ENCODE measurements at regions not wholly inside any gene's neighbourhood (a gene's known extent, or its start where the extent isn't known, plus 50 kb on each side); places are given as distances from the start of the nearest gene placed in this dataset.

DNA sequence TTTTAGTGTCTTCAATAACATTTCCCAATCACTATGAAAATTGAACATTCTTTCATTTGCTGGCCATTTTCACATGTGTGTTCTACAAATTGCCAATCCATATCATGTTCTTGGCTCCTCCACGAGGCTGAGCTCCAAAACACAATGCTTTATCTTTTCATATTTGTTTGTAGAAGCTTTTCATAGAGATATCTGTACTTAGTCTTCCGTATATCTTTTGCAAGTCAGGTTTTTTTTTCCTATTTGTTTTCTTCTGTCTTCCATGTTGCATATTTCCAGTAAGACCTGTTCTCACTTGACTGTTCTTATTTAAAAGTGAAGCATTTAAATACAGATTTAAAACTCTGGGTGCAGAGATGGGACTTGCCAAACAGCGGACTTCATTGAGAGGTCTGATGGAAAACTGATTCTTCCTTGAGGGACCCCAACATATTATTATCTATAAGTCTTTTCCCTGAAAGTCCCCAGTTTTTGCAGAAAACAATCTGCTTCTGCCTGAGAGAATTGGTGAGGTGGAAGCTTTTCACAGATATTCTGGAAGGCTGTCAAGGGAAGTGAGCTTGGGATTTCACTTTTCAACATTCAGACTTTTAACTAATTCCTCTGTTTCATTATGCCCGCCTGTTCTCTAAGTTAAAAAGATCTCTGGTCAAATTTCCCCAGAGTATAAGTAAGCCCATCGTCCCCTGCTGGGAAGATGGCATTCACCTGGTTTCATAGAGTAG, 77.8 kb upstream of the KCNMB2 start:
- Mint-ChIP-seq H3K4me3 (ENCODE audit: low read depth) (no peak overlapping the region), H3K27ac (no peak overlapping the region), H3K9me3 (no peaks in the 10 kb centered on the region), H3K27me3 (ENCODE audit: low read depth) (no peaks in the 10 kb centered on the region), H3K36me3 (ENCODE audit: low read depth) (no peaks in the 10 kb centered on the region), H3K4me1 (ENCODE audit: low read depth) (no peaks in the 10 kb centered on the region)
- intact Hi-C loops (cut with micrococcal nuclease), result no loop called here
- DNase-seq (ENCODE audit: low spot score), result no peak

DNA sequence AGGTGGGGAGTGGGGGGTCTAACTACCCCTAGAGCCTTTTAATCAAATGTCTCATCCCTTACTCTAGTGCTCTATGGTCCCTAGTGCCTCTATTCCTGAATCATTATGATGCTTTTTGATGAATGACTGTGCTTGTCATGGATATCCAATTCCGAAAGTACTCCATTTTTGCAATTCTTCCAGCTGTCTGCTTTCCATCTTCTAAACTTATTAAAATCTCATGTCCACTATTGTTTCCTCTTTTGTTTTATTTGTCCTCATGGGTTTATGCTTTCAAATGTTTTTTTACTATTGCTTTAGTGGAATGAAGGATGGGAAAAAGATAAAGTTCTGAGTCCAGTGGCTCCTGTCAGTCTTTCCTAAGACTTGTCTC, 77.2 kb upstream of the KCNMB2 start:
- Mint-ChIP-seq H3K27me3 (ENCODE audit: low read depth) (no peaks in the 10 kb centered on the region), H3K4me3 (ENCODE audit: low read depth) (no peak overlapping the region), H3K36me3 (ENCODE audit: low read depth) (no peaks in the 10 kb centered on the region), H3K4me1 (ENCODE audit: low read depth) (no peaks in the 10 kb centered on the region), H3K27ac (no peak overlapping the region), H3K9me3 (no peaks in the 10 kb centered on the region)
- DNase-seq (ENCODE audit: low spot score), result no peak
- intact Hi-C loops (cut with micrococcal nuclease), result no loop called here

DNA sequence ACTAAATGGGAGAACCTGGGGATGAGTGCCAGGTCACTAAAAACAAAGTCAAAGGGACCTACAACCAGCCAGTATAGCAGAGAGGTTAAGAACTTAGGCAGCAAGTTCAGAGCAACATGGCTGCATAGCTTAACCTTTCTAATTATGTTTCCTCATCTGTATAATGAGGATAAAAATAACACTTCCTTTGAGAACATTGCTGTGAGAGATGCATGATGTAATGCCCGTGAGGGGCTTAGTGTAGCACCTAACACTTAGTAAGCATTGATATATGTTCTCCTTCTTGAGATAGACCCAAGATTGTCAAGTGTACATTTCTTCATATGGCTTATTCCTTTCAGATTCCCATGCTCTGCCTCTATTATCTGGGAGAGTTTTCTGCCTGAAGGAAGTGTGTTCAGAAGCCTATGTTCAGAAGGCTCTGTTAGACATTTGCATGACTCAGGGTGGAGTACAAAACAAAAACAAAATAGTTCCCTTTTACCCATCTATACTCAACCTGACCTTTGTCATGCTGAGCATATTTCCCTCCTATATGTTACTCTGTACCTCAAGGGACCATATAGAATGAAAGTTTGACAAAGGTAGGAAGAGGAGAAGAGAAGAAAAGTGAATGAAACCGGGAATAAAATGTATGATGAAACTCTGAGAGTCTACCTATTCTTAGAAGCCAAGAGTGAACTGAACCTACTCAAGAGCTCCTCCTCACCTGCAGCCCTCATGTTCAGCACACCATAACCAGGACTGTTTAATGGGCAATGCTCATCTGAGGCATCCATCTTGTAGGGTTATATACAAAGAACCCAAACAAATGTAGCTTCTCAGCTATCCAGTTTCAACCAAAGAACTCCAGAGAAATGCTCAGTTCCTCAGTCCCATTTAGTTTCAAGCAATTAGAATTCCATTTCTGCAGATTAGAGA, 70.7 kb upstream of the KCNMB2 start:
- Mint-ChIP-seq H3K27ac (no peak overlapping the region), H3K4me1 (ENCODE audit: low read depth) (no peaks in the 10 kb centered on the region), H3K9me3 (no peaks in the 10 kb centered on the region), H3K27me3 (ENCODE audit: low read depth) (no peaks in the 10 kb centered on the region), H3K36me3 (ENCODE audit: low read depth) (no peaks in the 10 kb centered on the region), H3K4me3 (ENCODE audit: low read depth) (no peak overlapping the region)
- intact Hi-C loops (cut with micrococcal nuclease), result no loop called here
- no peak for DNase-seq (ENCODE audit: low spot score)

DNA sequence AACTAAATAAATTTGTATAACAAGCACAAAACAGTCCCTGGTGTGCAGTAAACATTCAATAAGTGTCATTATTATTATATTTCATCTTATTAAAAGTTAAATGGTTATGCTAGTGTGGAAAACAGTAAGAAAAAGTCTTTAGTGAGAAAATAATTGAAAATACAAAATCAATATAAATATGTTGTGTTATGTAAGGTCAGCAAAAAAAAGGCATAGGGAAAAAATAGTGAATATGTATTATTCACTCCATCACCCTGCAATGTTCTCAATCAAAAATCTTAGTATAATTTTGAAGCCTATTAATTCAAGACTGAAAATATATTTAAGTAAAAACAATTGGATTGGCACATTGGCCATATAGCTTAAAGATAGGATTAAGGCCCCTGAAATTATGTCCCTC, 63.3 kb upstream of the KCNMB2 start:
- Mint-ChIP-seq H3K27me3 (ENCODE audit: low read depth) (peaks cover 3% of the 10 kb centered on the region), H3K4me3 (ENCODE audit: low read depth) (no peak overlapping the region), H3K9me3 (no peaks in the 10 kb centered on the region), H3K27ac (no peak overlapping the region), H3K36me3 (ENCODE audit: low read depth) (no peaks in the 10 kb centered on the region), H3K4me1 (ENCODE audit: low read depth) (no peaks in the 10 kb centered on the region)
- intact Hi-C loops (cut with micrococcal nuclease), result no loop called here
- DNase-seq (ENCODE audit: low spot score), result no peak

DNA sequence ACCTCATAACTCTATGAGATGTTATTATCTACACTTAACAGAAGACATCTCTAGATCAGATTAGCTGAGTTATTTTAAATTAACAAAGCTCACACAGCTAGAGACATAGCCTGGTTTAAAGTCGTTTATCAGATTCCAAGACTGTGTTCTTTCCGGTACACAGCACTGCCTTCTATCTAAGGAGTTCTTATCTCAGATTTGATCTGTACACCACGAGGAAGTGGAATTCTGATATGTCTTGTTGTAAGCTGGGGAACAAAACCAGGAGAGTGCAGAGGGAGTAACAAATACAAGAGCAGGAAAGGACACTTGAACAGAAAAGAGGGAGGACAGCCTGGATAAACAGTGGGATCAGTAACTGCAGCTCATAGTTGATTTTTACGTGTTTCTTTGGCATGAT, 61.7 kb upstream of the KCNMB2 start:
- H3K9me3 Mint-ChIP-seq, result no peaks in the 10 kb centered on the region
- H3K27ac Mint-ChIP-seq, result no peak overlapping the region
- no peaks in the 10 kb centered on the region for H3K36me3 Mint-ChIP-seq (ENCODE audit: low read depth)
- intact Hi-C loops (cut with micrococcal nuclease), result no loop called here
- DNase-seq (ENCODE audit: low spot score), result no peak
- H3K4me1 Mint-ChIP-seq (ENCODE audit: low read depth), result no peaks in the 10 kb centered on the region
- peaks cover 3% of the 10 kb centered on the region for H3K27me3 Mint-ChIP-seq (ENCODE audit: low read depth)
- H3K4me3 Mint-ChIP-seq (ENCODE audit: low read depth), result no peak overlapping the region

DNA sequence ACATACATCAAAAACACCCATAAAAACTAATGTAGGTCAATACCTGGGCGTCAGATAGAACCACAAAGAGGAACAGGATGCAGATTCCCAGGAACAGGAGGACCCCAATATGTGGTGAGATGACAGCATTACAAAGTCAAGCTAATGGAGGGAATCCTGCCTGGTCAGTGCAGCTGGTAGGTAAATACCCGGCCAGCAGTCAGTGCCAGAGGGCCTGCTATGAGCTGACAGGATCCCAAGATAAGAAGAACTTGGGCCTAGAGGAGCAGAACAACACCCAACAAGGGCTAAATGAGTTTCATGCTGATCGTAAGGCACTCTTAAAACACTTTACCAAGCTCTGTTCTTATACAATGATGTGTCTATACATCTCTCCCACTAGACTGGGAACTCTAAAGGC, 61.2 kb upstream of the KCNMB2 start:
- Mint-ChIP-seq H3K36me3 (ENCODE audit: low read depth) (no peaks in the 10 kb centered on the region), H3K27ac (no peak overlapping the region), H3K4me1 (ENCODE audit: low read depth) (no peaks in the 10 kb centered on the region), H3K4me3 (ENCODE audit: low read depth) (no peak overlapping the region), H3K27me3 (ENCODE audit: low read depth) (peaks cover 3% of the 10 kb centered on the region), H3K9me3 (no peaks in the 10 kb centered on the region)
- intact Hi-C loops (cut with micrococcal nuclease), result no loop called here
- DNase-seq (ENCODE audit: low spot score), result no peak

DNA sequence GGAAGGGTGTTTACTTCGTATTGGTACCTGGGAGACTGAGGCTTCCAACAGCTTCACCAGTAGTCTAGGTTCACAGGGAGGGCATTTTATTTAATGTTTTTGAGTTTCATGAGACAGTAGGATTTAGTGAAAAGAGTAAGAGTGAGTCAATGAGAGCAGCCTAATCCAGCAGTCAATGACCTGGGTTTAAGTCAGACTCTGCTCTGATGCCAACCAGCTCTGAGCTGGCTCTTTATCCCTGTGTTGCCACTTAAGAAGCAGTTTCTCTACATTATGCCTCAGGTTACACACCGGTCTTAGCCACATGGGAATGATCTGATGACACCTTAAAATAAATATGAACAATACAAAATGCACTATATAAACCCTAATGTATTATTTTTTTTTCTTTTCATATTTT, 59.4 kb upstream of the KCNMB2 start:
- Mint-ChIP-seq H3K4me1 (ENCODE audit: low read depth) (no peaks in the 10 kb centered on the region), H3K9me3 (no peaks in the 10 kb centered on the region), H3K36me3 (ENCODE audit: low read depth) (no peaks in the 10 kb centered on the region), H3K4me3 (ENCODE audit: low read depth) (no peak overlapping the region), H3K27ac (no peak overlapping the region), H3K27me3 (ENCODE audit: low read depth) (peaks cover 3% of the 10 kb centered on the region)
- intact Hi-C loops (cut with micrococcal nuclease), result no loop called here
- no peak for DNase-seq (ENCODE audit: low spot score)

DNA sequence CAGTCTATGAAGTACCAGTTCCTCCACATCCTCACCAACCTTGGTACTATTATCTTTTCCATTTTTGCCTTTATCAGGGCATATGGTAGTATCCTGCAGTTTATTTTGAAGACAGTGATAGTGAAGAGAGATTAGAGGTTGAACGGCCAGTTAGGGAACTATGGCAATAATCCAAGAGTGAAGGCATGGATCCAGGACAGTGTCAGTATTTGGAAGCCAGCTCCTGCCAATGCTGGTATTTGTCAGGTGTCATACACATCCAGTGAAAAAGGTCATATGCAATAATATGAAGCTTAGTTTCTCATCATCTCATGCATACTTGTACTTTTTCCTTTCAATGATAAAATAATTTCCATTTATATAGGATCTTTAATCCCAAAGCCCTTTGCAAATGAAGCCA, 56.8 kb upstream of the KCNMB2 start:
- Mint-ChIP-seq H3K4me3 (ENCODE audit: low read depth) (no peak overlapping the region), H3K36me3 (ENCODE audit: low read depth) (no peaks in the 10 kb centered on the region), H3K9me3 (no peaks in the 10 kb centered on the region), H3K27me3 (ENCODE audit: low read depth) (peaks cover 3% of the 10 kb centered on the region), H3K4me1 (ENCODE audit: low read depth) (no peaks in the 10 kb centered on the region), H3K27ac (no peak overlapping the region)
- no peak for DNase-seq (ENCODE audit: low spot score)
- intact Hi-C loops (cut with micrococcal nuclease), result no loop called here

DNA sequence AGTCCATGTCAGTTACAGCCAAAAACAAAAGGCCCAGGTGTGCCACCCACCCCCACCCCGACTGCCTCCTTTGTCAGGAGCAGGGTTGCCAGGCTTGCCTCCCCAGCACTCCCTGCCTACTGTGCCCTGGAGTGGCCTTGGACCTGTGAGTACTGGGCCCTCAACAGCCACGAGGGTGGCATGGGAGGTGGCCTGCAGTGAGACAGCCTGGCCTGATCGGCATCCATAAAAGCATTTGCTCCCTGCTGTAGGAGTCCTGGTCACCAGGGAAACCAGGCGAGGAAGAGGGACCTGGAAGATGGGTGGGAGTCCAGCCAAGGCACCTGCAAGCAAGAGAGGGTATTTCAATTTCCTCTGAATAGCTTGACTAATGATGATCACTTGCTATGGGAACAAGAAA, 56.4 kb upstream of the KCNMB2 start:
- intact Hi-C loops (cut with micrococcal nuclease), result no loop called here
- H3K9me3 Mint-ChIP-seq, result no peaks in the 10 kb centered on the region
- peaks cover 3% of the 10 kb centered on the region for H3K27me3 Mint-ChIP-seq (ENCODE audit: low read depth)
- H3K36me3 Mint-ChIP-seq (ENCODE audit: low read depth), result no peaks in the 10 kb centered on the region
- no peaks in the 10 kb centered on the region for H3K4me1 Mint-ChIP-seq (ENCODE audit: low read depth)
- no peak overlapping the region for H3K4me3 Mint-ChIP-seq (ENCODE audit: low read depth)
- H3K27ac Mint-ChIP-seq, result no peak overlapping the region
- no peak for DNase-seq (ENCODE audit: low spot score)

DNA sequence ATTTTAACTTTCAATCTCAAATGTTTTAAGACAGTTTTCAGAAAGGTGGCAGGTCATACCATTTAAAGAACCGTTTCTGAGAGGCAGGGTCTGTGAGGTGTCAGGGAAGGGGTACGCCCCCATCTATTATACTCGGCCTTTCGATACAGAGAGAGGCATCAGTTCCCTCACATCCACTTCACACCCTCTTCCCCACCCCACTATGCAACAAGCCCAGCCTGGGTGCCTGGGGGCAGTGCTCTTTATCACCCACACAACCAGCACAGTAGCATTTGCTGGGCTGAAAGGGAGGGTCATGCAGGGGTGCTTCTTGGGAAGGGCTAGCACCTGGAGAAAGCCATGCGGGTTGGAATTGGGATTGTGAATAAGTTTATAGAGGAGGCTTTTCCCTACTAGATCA, 56.0 kb upstream of the KCNMB2 start:
- Mint-ChIP-seq H3K9me3 (no peaks in the 10 kb centered on the region), H3K4me1 (ENCODE audit: low read depth) (no peaks in the 10 kb centered on the region), H3K36me3 (ENCODE audit: low read depth) (no peaks in the 10 kb centered on the region), H3K27ac (no peak overlapping the region), H3K4me3 (ENCODE audit: low read depth) (no peak overlapping the region), H3K27me3 (ENCODE audit: low read depth) (peaks cover 3% of the 10 kb centered on the region)
- intact Hi-C loops (cut with micrococcal nuclease), result no loop called here
- DNase-seq (ENCODE audit: low spot score), result no peak

DNA sequence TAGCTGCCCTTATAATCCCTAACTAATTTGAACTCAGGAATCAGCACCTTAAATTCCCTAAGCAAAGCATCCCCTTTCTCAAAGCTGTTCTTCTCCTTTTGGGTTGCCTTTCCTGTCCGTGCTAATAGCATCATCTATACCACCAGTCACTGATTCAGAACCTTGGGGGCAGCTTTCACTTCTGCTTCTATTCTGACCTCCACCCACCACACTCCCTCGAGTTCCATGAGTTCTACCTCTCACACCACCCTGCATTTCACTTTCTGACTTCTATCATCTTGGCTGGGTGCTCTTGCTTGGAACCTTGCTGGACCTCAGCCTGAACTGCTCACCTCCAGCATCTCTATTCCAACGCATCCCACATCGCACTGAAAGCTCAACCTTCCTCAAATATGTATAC, 55.4 kb upstream of the KCNMB2 start:
- intact Hi-C loops (cut with micrococcal nuclease), result no loop called here
- Mint-ChIP-seq H3K9me3 (no peaks in the 10 kb centered on the region), H3K27me3 (ENCODE audit: low read depth) (peaks cover 3% of the 10 kb centered on the region), H3K27ac (no peak overlapping the region), H3K36me3 (ENCODE audit: low read depth) (no peaks in the 10 kb centered on the region), H3K4me1 (ENCODE audit: low read depth) (no peaks in the 10 kb centered on the region), H3K4me3 (ENCODE audit: low read depth) (no peak overlapping the region)
- DNase-seq (ENCODE audit: low spot score), result no peak

DNA sequence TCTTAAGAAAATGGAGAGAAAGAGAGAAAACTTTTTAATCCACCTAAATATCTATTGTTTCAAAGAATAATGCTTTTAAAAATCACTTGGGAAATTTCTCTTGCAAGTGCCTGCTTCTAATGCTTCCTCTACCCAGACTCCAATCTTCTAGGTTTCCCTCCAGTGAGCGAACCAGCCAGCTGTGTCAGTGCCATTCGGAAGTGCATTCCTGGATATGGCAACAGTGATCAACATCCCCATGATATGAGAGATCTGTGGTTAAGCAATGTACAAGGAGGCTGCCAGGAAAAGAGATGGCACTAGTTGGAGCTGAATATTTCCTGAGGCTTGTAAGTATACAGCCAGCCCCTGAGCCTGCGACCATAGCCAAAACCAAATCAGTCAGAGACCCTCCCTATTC, 53.3 kb upstream of the KCNMB2 start:
- H3K36me3 Mint-ChIP-seq (ENCODE audit: low read depth), result no peaks in the 10 kb centered on the region
- H3K27ac Mint-ChIP-seq, result no peak overlapping the region
- intact Hi-C loops (cut with micrococcal nuclease), result no loop called here
- no peak for DNase-seq (ENCODE audit: low spot score)
- H3K27me3 Mint-ChIP-seq (ENCODE audit: low read depth), result no peaks in the 10 kb centered on the region
- H3K4me3 Mint-ChIP-seq (ENCODE audit: low read depth), result no peak overlapping the region
- H3K9me3 Mint-ChIP-seq, result no peaks in the 10 kb centered on the region
- H3K4me1 Mint-ChIP-seq (ENCODE audit: low read depth), result no peaks in the 10 kb centered on the region

DNA sequence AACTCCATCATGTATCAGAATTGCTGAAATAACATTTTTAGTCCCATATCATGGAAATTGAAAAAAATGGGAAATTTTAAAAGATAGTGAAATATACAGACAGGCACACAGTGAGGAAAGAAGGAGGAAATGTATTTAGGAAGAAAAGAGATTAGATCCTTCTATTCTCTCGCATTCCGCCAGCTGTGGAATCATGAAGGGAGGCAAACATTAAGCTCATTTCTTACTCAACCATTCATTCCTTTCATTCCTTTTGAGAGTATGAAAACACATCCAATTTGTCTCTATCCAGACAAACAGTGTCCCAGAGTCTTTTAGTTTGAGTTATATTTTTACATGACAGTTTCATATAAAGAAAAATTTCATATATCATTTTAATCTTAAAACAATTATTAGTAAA, 52.5 kb upstream of the KCNMB2 start:
- Mint-ChIP-seq H3K9me3 (no peaks in the 10 kb centered on the region), H3K27ac (no peak overlapping the region), H3K27me3 (ENCODE audit: low read depth) (no peaks in the 10 kb centered on the region), H3K36me3 (ENCODE audit: low read depth) (no peaks in the 10 kb centered on the region), H3K4me3 (ENCODE audit: low read depth) (no peak overlapping the region), H3K4me1 (ENCODE audit: low read depth) (no peaks in the 10 kb centered on the region)
- no peak for DNase-seq (ENCODE audit: low spot score)
- intact Hi-C loops (cut with micrococcal nuclease), result no loop called here
